ENCODE measurements at regions not wholly inside any gene's neighbourhood (a gene's known extent, or its start where the extent isn't known, plus 50 kb on each side); places are given as distances from the start of the nearest gene placed in this dataset.

GRCh38 chr12:12015073-12015685, 55.6 kb upstream of the BCL2L14 start:
- dilution Hi-C loops (cut with HindIII; ENCODE audit: low sequenced_read_pairs, unreplicated experiment): no loop called here
- ChIA-PET POLR2A (ENCODE audit: unreplicated experiment) (no interaction called here), CTCF (no interaction called here)
- Histone ChIP-seq H3K4me1 (ENCODE audit: control insufficient read depth, insufficient read depth, low read length) (peaks cover 6% of the 10 kb centered on the region), H2BK5ac (ENCODE audit: low read depth, low read length, poor library complexity, severe bottlenecking) (no peak overlapping the region), H4K5ac (ENCODE audit: low read depth, low read length) (no peak overlapping the region), H3K4ac (ENCODE audit: low read depth, low read length) (no peak overlapping the region), H2BK120ac (ENCODE audit: low read depth, low read length) (no peak overlapping the region), H3K4me2 (ENCODE audit: low read depth, low read length) (no peak overlapping the region), H3K9me3 (ENCODE audit: control insufficient read depth, insufficient read depth, low read length) (no peaks in the 10 kb centered on the region), H4K8ac (ENCODE audit: low read depth in 2 of 2, low read length in 2 of 2) (no peak overlapping the region), H2BK20ac (ENCODE audit: low read depth, low read length) (no peak overlapping the region), H3K4me3 (ENCODE audit: insufficient read depth, low read depth, low read length) (no peak overlapping the region), H2AFZ (replicated peaks; ENCODE audit: low read length, poor library complexity) (no peak overlapping the region), H2BK15ac (ENCODE audit: low read depth, low read length) (no peak overlapping the region), H3K79me1 (ENCODE audit: low read depth in 1 of 2, low read length in 2 of 2) (no peaks in the 10 kb centered on the region), H3K36me3 (ENCODE audit: control insufficient read depth, insufficient read depth, low read length) (no peaks in the 10 kb centered on the region), H2AK9ac (replicated peaks; ENCODE audit: low read depth, low read length, poor library complexity) (no peak overlapping the region), H3K23ac (ENCODE audit: low read depth, low read length) (no peak overlapping the region), H4K91ac (ENCODE audit: insufficient read depth, low read depth, low read length) (no peak overlapping the region), H3K9ac (ENCODE audit: low read depth, low read length) (no peak overlapping the region), H3K18ac (ENCODE audit: low read depth, low read length) (no peak overlapping the region), H3K27ac (ENCODE audit: insufficient read depth, low read length) (no peak overlapping the region), H2AK5ac (ENCODE audit: low read depth, low read length) (no peak overlapping the region), H3K27me3 (ENCODE audit: control insufficient read depth, insufficient read depth, low read length) (no peaks in the 10 kb centered on the region), H4K20me1 (ENCODE audit: insufficient read depth, low read length) (no peaks in the 10 kb centered on the region), H3K14ac (replicated peaks; ENCODE audit: low read depth, low read length) (no peak overlapping the region), H3K9me1 (ENCODE audit: insufficient read depth, low read length) (peaks cover 10% of the 10 kb centered on the region), H3K56ac (ENCODE audit: extremely low read depth, insufficient read depth, low read length) (no peak overlapping the region)
- 47% methylated on average over 3 of the region's 11 CpGs; no CpG with 5 or more reads in 1 of the 2 experiments for WGBS, 2 experiments (ENCODE audit: extremely low coverage in 2 of 2, insufficient read length in 1 of 2)
- in situ Hi-C loops (cut with MboI; ENCODE audit: low sequenced_read_pairs): no loop called here
- TF ChIP-seq CEBPB (IDR thresholded peaks at IDR 0.05; ENCODE audit: low read depth, low read length) (no peak), USF2 (IDR thresholded peaks at IDR 0.05; ENCODE audit: low read depth, low read length) (no peak), CTCF (conservative IDR thresholded peaks at IDR 0.05; ENCODE audit: low read depth, low read length) (no peak), SMC3 (IDR thresholded peaks at IDR 0.05; ENCODE audit: low read depth, low read length) (no peak), POLR2A (IDR thresholded peaks at IDR 0.05; ENCODE audit: low read depth, low read length) (no peak), MAFK (IDR thresholded peaks at IDR 0.05; ENCODE audit: low read depth, low read length) (no peak), NFE2L2 (IDR thresholded peaks at IDR 0.05; ENCODE audit: low read depth, low read length) (no peak), FOS (IDR thresholded peaks at IDR 0.05; ENCODE audit: low read depth, low read length) (no peak), MXI1 (IDR thresholded peaks at IDR 0.05; ENCODE audit: borderline replicate concordance, low read depth, low read length) (no peak)
- BruUV-seq (replicated peaks): no TSS peak
- intact Hi-C loops (cut with micrococcal nuclease): no loop called here
- DNase-seq (no peak), ATAC-seq (ENCODE audit: low read depth) (no peak)

Measured in IMR-90 (cell line).